Spinal cord (tissue), 9 donors: ENCODE measurements at regions not wholly inside any gene's neighbourhood (a gene's known extent, or its start where the extent isn't known, plus 50 kb on each side); places are given as distances from the start of the nearest gene placed in this dataset.

ENCODE experiments used
- DNase-seq, 6 donors: peaks; one replicate each; pipeline versions ENCODE4 v3.0.0 to v3.0.0-alpha.2; 2013 to 2015; ENCODE audit warnings: low spot score in 6 of 6, low read depth in 4 of 6
- H3K27ac ChIP-seq: one replicate; pipeline ENCODE4 v1.5.1; 2013; ENCODE audit warnings: low read depth, low read length, control low read depth
- H3K27me3 ChIP-seq: one replicate; pipeline ENCODE4 v1.6.1; 2013; ENCODE audit warnings: low read length; ENCODE audit not compliant: control insufficient read depth, insufficient read depth
- H3K36me3 ChIP-seq: one replicate; pipeline ENCODE4 v1.6.1; 2013; ENCODE audit warnings: low read length; ENCODE audit not compliant: control insufficient read depth, insufficient read depth
- H3K4me1 ChIP-seq: one replicate; pipeline ENCODE4 v1.6.1; 2013; ENCODE audit warnings: low read length; ENCODE audit not compliant: control insufficient read depth, insufficient read depth
- H3K4me3 ChIP-seq: one replicate; pipeline ENCODE4 v1.5.1; 2013; ENCODE audit warnings: low read depth, low read length, control low read depth
- H3K9me3 ChIP-seq: one replicate; pipeline ENCODE4 v1.6.1; 2013; ENCODE audit warnings: low read length; ENCODE audit not compliant: control insufficient read depth, insufficient read depth
- WGBS: methylation state at CpG from one replicate; pipeline ENCODE4 v1.1.5; 2013; ENCODE audit warnings: missing lambda C conversion rate; ENCODE audit not compliant: insufficient coverage; 5-methylcytosine and 5-hydroxymethylcytosine counted together
- donor health status: healthy.

GRCh38 chr1:187911820-187912219 is 1083.1 kb downstream of the PLA2G4A start:
- H3K36me3 ChIP-seq = no peaks in the 10 kb centered on the region
- no peaks in the 10 kb centered on the region for H3K9me3 ChIP-seq
- H3K27ac ChIP-seq = no peak overlapping the region
- no peak overlapping the region for H3K4me3 ChIP-seq
- H3K27me3 ChIP-seq = no peaks in the 10 kb centered on the region
- no peak for DNase-seq
- H3K4me1 ChIP-seq = no peaks in the 10 kb centered on the region

DNA sequence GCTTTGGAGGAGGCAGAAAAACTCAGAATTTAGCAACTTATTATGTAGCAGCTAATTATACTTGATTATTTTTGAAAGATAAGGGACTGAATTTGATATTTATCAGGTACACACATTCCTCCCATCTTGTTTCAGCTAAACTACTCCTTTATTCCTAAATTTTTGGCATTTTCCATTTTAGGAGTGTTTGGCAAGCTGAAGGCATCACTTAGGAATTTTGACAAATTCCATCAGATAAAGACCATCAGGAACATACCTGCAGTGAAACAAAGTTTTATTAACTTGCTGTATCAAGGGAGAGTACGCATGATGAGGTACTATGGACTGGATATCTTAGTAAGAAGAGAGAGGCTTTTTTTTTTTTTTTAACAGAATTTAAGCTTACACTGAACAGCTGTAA is 1092.2 kb downstream of the PLA2G4A start:
- Histone ChIP-seq H3K27ac (no peak overlapping the region), H3K9me3 (no peaks in the 10 kb centered on the region), H3K4me3 (no peak overlapping the region), H3K27me3 (no peaks in the 10 kb centered on the region), H3K36me3 (no peaks in the 10 kb centered on the region), H3K4me1 (no peaks in the 10 kb centered on the region)
- DNase-seq = no peak
- no CpG with 5 or more reads among the region's 1 CpG for WGBS

DNA sequence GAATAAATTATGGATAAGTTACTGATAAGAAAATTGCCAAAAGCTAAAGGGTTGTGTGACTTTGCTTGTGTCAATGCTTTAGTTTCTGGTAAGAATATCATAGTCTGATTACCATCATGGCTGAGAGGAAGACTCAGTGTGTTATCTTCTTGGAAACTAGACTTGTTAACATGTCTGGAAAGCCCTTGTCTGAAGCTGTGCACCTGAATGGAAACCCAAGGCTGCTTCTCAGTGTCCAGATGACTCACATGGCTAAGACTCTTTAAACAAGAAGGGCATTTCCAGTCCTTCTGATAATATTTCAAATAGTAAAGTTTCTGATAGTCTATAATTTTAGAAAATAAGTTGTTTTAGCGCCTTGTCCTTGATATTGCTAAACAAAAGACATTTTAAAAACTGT is 1092.7 kb downstream of the PLA2G4A start:
- Histone ChIP-seq H3K27ac (no peak overlapping the region), H3K4me3 (no peak overlapping the region), H3K4me1 (no peaks in the 10 kb centered on the region), H3K27me3 (no peaks in the 10 kb centered on the region), H3K36me3 (no peaks in the 10 kb centered on the region), H3K9me3 (no peaks in the 10 kb centered on the region)
- no peak for DNase-seq
- no CpG with 5 or more reads among the region's 1 CpG for WGBS

- no peaks in the 10 kb centered on the region for H3K9me3 ChIP-seq
- no peak overlapping the region for H3K4me3 ChIP-seq
- H3K27ac ChIP-seq = no peak overlapping the region
- no peaks in the 10 kb centered on the region for H3K4me1 ChIP-seq
- no CpG with 5 or more reads among the region's 2 CpGs for WGBS
- no peaks in the 10 kb centered on the region for H3K36me3 ChIP-seq
- H3K27me3 ChIP-seq = no peaks in the 10 kb centered on the region
- no peak for DNase-seq
Observed at GRCh38 chr1:187922255-187922654, 1093.5 kb downstream of the PLA2G4A start.

GRCh38 chr1:187924252-187924651 is 1095.5 kb downstream of the PLA2G4A start:
- WGBS = 94% methylated on average over 2 of the region's 3 CpGs
- Histone ChIP-seq H3K4me3 (no peak overlapping the region), H3K27me3 (no peaks in the 10 kb centered on the region), H3K9me3 (no peaks in the 10 kb centered on the region), H3K27ac (no peak overlapping the region), H3K36me3 (no peaks in the 10 kb centered on the region), H3K4me1 (no peaks in the 10 kb centered on the region)
- no peak for DNase-seq

GRCh38 chr1:187928288-187928687 is 1099.5 kb downstream of the PLA2G4A start:
- DNase-seq = peak in 5 of 6 donors; percentile 15 to 85 (median 28)
- WGBS = 8% methylated on average over 3 of the region's 4 CpGs
- Histone ChIP-seq H3K27me3 (no peaks in the 10 kb centered on the region), H3K9me3 (no peaks in the 10 kb centered on the region), H3K4me3 (no peak overlapping the region), H3K27ac (no peak overlapping the region), H3K36me3 (no peaks in the 10 kb centered on the region), H3K4me1 (no peaks in the 10 kb centered on the region)

DNA sequence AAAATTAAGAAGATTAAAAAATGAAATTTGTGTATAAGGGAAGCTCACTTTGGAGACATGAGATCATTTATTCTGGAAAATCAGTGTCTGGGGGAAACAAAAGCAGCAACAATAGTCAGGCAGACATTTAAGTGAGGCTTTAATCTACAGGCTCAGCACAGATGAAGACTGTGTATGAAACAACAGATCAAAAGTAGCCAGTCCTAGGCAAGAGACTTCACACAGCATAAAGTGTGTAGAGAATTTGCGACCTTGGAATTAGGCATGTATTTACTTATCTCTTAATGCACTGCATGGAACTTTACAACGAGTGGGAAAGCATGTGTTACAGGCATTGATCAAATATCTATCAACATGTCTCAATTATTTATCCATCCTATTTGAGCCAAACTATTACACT is 1099.9 kb downstream of the PLA2G4A start:
- no peak overlapping the region for H3K4me3 ChIP-seq
- DNase-seq = peak in 1 of 6 donors; percentile 15
- H3K36me3 ChIP-seq = no peaks in the 10 kb centered on the region
- no peaks in the 10 kb centered on the region for H3K9me3 ChIP-seq
- no peaks in the 10 kb centered on the region for H3K4me1 ChIP-seq
- H3K27me3 ChIP-seq = no peaks in the 10 kb centered on the region
- no CpG with 5 or more reads among the region's 2 CpGs for WGBS
- H3K27ac ChIP-seq = no peak overlapping the region

DNA sequence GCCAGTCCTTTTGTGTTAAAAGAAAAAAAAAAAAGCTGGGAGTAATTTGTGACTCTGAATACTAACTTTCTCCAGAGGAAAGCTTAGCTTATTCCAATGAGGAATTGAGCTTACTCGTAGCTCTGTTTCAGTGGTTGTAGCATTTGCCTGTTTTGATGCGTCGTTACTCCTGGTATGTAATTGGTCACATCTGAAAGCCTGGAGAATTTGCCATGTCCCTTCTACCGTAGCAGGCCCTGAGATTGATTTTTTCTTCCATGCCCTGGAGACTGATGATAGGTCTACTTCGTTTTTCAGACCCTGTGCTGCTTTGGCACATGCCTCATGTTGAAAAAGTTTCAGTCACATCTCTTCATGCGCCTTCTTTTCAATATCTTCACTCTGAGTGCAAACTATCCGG is 1103.0 kb downstream of the PLA2G4A start:
- H3K9me3 ChIP-seq = no peaks in the 10 kb centered on the region
- H3K27me3 ChIP-seq = no peaks in the 10 kb centered on the region
- H3K36me3 ChIP-seq = no peaks in the 10 kb centered on the region
- H3K27ac ChIP-seq = no peak overlapping the region
- no peak overlapping the region for H3K4me3 ChIP-seq
- peak in 1 of 6 donors; percentile 32 for DNase-seq
- WGBS = 72% methylated on average over 4 of the region's 7 CpGs
- H3K4me1 ChIP-seq = no peaks in the 10 kb centered on the region

DNA sequence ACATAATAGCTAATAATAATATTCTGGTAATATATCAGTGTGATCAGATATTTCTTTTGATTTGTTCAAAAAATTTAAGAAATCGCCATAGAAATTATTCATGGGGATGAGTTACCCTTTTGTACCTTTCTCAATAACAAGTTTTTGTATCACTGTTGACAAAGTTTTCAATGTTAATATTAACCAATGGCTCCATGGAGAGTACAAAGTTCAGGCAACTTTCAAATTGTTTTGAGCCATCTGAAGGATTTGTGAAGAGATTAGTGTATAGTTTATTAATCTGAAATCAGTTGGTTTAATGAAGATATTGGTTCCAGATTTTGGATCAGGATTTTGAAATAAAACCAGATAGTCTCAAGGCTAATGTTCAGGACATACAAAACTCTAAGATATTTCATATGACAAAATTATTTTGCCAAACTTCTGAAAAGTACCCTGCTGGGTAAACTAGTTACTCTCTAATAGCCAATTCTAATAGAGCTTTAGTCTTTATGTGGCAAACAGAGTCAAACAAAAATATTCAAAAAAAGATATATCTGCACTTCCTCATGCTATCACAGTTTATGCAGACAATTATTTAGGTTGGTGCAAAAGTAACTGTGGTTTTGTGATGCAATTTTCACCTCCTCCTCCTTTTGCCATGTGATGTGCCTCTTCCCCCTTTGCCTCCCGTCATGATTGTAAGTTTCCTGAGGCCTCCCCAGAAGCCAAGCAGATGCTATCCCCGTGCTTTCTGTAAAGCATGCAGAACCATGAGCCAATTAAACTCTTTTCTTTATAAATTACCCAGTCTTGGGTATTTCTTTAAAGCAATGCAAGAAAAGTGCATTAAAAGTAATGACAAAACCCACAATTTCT is 1105.0 kb downstream of the PLA2G4A start:
- H3K27ac ChIP-seq = no peak overlapping the region
- WGBS = 100% methylated on average over 2 of the region's 3 CpGs
- H3K27me3 ChIP-seq = no peaks in the 10 kb centered on the region
- DNase-seq = no peak
- no peaks in the 10 kb centered on the region for H3K36me3 ChIP-seq
- H3K4me3 ChIP-seq = no peak overlapping the region
- H3K4me1 ChIP-seq = no peaks in the 10 kb centered on the region
- H3K9me3 ChIP-seq = no peaks in the 10 kb centered on the region

GRCh38 chr1:187936667-187937066 is 1107.9 kb downstream of the PLA2G4A start:
- Histone ChIP-seq H3K4me1 (no peaks in the 10 kb centered on the region), H3K36me3 (no peaks in the 10 kb centered on the region), H3K27ac (no peak overlapping the region), H3K9me3 (no peaks in the 10 kb centered on the region), H3K27me3 (no peaks in the 10 kb centered on the region), H3K4me3 (no peak overlapping the region)
- no peak for DNase-seq
- WGBS = 90% methylated on average over 1 of the region's 1 CpG
